ENCODE measurements at regions not wholly inside any gene's neighbourhood (a gene's known extent, or its start where the extent isn't known, plus 50 kb on each side); places are given as distances from the start of the nearest gene placed in this dataset.

GRCh38 chr2:198691236-198691635, 766.5 kb downstream of the SATB2 start:
- TF ChIP-seq CTCF (IDR thresholded peaks at IDR 0.05): no peak
- no peak for TF ChIP-seq POLR2A (IDR thresholded peaks at IDR 0.05)

Data from thyroid gland (tissue), 4 donors.